PC-9 (cell line): ENCODE measurements at regions not wholly inside any gene's neighbourhood (a gene's known extent, or its start where the extent isn't known, plus 50 kb on each side); places are given as distances from the start of the nearest gene placed in this dataset.

Experiments used
- BruUV-seq: library from RNA; stranded (reverse); fragments of 400-500 nt; replicated peaks from 2 replicates; lab custom pipeline; 2021; lab: Mats Ljungman, UMichigan
- CTCF ChIA-PET: fragments of 300-600 bp; sonication (Branson Sonifier 250); formaldehyde crosslinking; loops from one replicate; lab custom pipeline; 2022; ENCODE audit warnings: antibody characterized with exemption; lab: Charles Lee
- POLR2A ChIA-PET: fragments of 300-600 bp; sonication (Branson Sonifier 250); formaldehyde crosslinking; loops from one replicate; lab custom pipeline; 2022; ENCODE audit warnings: antibody characterized with exemption; ENCODE audit not compliant: unreplicated experiment; lab: Charles Lee
- DNase-seq, 2 experiments: peaks; one replicate each; pipeline versions ENCODE4 v3.0.0 to v3.0.0-alpha.2; 2015 to 2022; ENCODE audit warnings: mixed read lengths in 1 of 2
- H2AFZ ChIP-seq: fragments of 200-600 bp; sonication (generic); 2 replicates; pipeline ENCODE4 v1.8.1; 2017; ENCODE audit warnings: antibody characterized with exemption
- H3F3A ChIP-seq: fragments of 200-600 bp; sonication (generic); 2 replicates; pipeline ENCODE4 v1.8.1; 2017; ENCODE audit warnings: antibody characterized with exemption, mild to moderate bottlenecking, low read depth; ENCODE audit not compliant: insufficient read depth
- H3K27ac ChIP-seq: fragments of 200-600 bp; sonication (generic); 2 replicates; pipeline ENCODE4 v1.6.1; 2016; ENCODE audit warnings: mixed run types
- H3K27me3 ChIP-seq: fragments of 200-600 bp; sonication (generic); 2 replicates; pipeline ENCODE4 v1.6.1; 2016; ENCODE audit warnings: low read depth, mixed run types; ENCODE audit not compliant: insufficient read depth
- H3K36me3 ChIP-seq: fragments of 200-600 bp; sonication (generic); 2 replicates; pipeline ENCODE4 v1.6.1; 2016; ENCODE audit warnings: low read depth, mixed run types
- H3K4me1 ChIP-seq: fragments of 200-600 bp; sonication (generic); replicated peaks from 2 replicates; pipeline ENCODE4 v1.6.1; 2016; ENCODE audit warnings: mixed run types; ENCODE audit not compliant: insufficient read depth
- H3K4me2 ChIP-seq: fragments of 200-600 bp; sonication (generic); 2 replicates; pipeline ENCODE4 v1.6.1; 2017; ENCODE audit warnings: mixed run types
- H3K4me3 ChIP-seq: fragments of 200-600 bp; sonication (generic); 2 replicates; pipeline ENCODE4 v1.6.1; 2016; ENCODE audit warnings: mixed run types
- H3K79me2 ChIP-seq: fragments of 200-600 bp; sonication (generic); 2 replicates; pipeline ENCODE4 v1.6.1; 2017; ENCODE audit warnings: low read depth, mixed run types
- H3K9me2 ChIP-seq: fragments of 200-600 bp; sonication (generic); 2 replicates; pipeline ENCODE4 v1.8.1; 2017; ENCODE audit warnings: mild to moderate bottlenecking; ENCODE audit not compliant: insufficient read depth
- H3K9me3 ChIP-seq: fragments of 200-600 bp; sonication (generic); 2 replicates; pipeline ENCODE4 v1.8.1; 2016; ENCODE audit warnings: low read depth; ENCODE audit not compliant: insufficient read depth
- H4K20me1 ChIP-seq: fragments of 200-600 bp; sonication (generic); 2 replicates; pipeline ENCODE4 v1.8.1; 2017; ENCODE audit not compliant: insufficient read depth
- CTCF ChIP-seq: fragments of 200-600 bp; sonication (generic); conservative IDR thresholded peaks from 2 replicates; pipeline ENCODE4 v1.6.1; 2017; ENCODE audit warnings: mixed run types, antibody characterized with exemption, mild to moderate bottlenecking, moderate library complexity
- EZH2 ChIP-seq: fragments of 200-600 bp; sonication (generic); IDR thresholded peaks from 2 replicates; pipeline ENCODE4 v1.8.0; 2017; ENCODE audit warnings: antibody characterized with exemption, low read depth
- intact Hi-C: fragments of 100-400 bp; cut with micrococcal nuclease; formaldehyde crosslinking; loops from one replicate; pipeline ENCODE4 v1.10.0; 2022; ENCODE audit not compliant: unreplicated experiment

DNA sequence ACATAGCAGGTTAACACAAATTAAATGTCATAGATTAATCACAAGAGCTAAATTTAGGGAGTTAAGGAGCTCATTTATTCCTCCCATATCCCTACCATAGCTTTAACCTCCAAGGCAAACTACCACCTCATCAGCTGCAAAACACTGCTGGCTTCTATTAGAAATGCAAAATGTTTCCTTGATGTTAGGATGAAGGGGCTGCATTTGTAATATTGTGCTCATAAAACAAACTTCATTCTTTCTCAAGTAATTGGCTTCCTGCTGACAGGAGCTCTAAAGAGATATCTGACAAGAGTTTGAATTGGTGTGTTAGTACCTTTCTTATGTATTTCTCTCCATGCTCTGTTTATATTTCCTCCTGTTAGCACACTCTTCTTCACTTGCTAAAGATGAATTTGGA is 152.1 kb downstream of the OLFM4 start:
- CTCF ChIA-PET = no interaction called here
- Histone ChIP-seq H2AFZ (no peak overlapping the region), H3K4me3 (no peak overlapping the region), H3K79me2 (no peaks in the 10 kb centered on the region), H3K27me3 (no peaks in the 10 kb centered on the region), H3K36me3 (no peaks in the 10 kb centered on the region), H3K4me2 (no peak overlapping the region), H3K9me3 (no peaks in the 10 kb centered on the region), H4K20me1 (no peaks in the 10 kb centered on the region), H3K9me2 (no peaks in the 10 kb centered on the region), H3K27ac (no peak overlapping the region), H3F3A (no peaks in the 10 kb centered on the region), H3K4me1 (no peaks in the 10 kb centered on the region)
- POLR2A ChIA-PET = no interaction called here
- TF ChIP-seq EZH2 (no peak), CTCF (no peak)
- DNase-seq = no peak
- BruUV-seq = no TSS peak
- intact Hi-C loops = no loop called here

GRCh38 chr13:53182724-53183123 is 154.1 kb downstream of the OLFM4 start:
- H3K9me2 ChIP-seq = no peaks in the 10 kb centered on the region
- POLR2A ChIA-PET = no interaction called here
- DNase-seq = no peak
- intact Hi-C loops = no loop called here
- H3K4me3 ChIP-seq = no peak overlapping the region
- H2AFZ ChIP-seq = no peak overlapping the region
- no peak overlapping the region for H3K27ac ChIP-seq
- TF ChIP-seq EZH2 (no peak), CTCF (no peak)
- CTCF ChIA-PET = no interaction called here
- H3K36me3 ChIP-seq = no peaks in the 10 kb centered on the region
- H4K20me1 ChIP-seq = no peaks in the 10 kb centered on the region
- no peaks in the 10 kb centered on the region for H3K4me1 ChIP-seq
- H3K27me3 ChIP-seq = no peaks in the 10 kb centered on the region
- BruUV-seq = no TSS peak
- H3K9me3 ChIP-seq = no peaks in the 10 kb centered on the region
- H3K4me2 ChIP-seq = no peak overlapping the region
- H3K79me2 ChIP-seq = no peaks in the 10 kb centered on the region
- no peaks in the 10 kb centered on the region for H3F3A ChIP-seq

DNA sequence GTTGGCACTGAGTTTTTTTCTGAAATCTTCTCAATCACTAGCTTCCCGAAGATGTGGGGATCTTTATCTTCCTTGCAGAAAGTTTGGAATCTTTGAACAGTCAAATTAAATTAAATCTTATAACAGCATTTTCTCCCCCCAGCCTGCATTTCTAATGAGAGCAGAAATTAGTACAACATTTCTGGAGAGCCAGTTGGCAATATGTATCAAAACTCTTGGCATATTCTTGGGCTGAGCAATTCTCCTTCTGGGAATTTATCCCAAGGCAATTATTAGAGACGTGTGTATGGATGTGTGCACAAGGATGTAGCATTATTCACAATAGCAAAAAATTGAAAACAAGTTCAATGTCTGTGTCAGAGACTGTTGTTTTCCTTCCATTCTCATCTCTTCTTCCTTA is 159.5 kb downstream of the OLFM4 start:
- no TSS peak for BruUV-seq
- CTCF ChIA-PET = no interaction called here
- H2AFZ ChIP-seq = no peak overlapping the region
- H3K9me2 ChIP-seq = no peaks in the 10 kb centered on the region
- no peak for TF ChIP-seq EZH2
- no peak for TF ChIP-seq CTCF
- no peak overlapping the region for H3K27ac ChIP-seq
- POLR2A ChIA-PET = no interaction called here
- intact Hi-C loops = no loop called here
- H3K4me3 ChIP-seq = no peak overlapping the region
- DNase-seq = no peak
- no peaks in the 10 kb centered on the region for H3K4me1 ChIP-seq
- no peaks in the 10 kb centered on the region for H4K20me1 ChIP-seq
- H3K9me3 ChIP-seq = no peaks in the 10 kb centered on the region
- no peaks in the 10 kb centered on the region for H3F3A ChIP-seq
- H3K27me3 ChIP-seq = no peaks in the 10 kb centered on the region
- H3K36me3 ChIP-seq = no peaks in the 10 kb centered on the region
- H3K79me2 ChIP-seq = no peaks in the 10 kb centered on the region
- no peak overlapping the region for H3K4me2 ChIP-seq
